IMR-90 (cell line): ENCODE measurements at regions not wholly inside any gene's neighbourhood (a gene's known extent, or its start where the extent isn't known, plus 50 kb on each side); places are given as distances from the start of the nearest gene placed in this dataset.

Source experiments
- ATAC-seq: fragments of 200-7000 bp; cut with Tn5 transposase; 2 replicates; pipeline ENCODE4 v1.9.1; 2020; ENCODE audit warnings: low read depth, mild to moderate bottlenecking, moderate library complexity
- BruUV-seq: library from RNA; stranded (reverse); fragments of 400-500 nt; replicated peaks from 2 replicates; lab custom pipeline; 2021; lab: Mats Ljungman, UMichigan
- CTCF ChIA-PET: fragments of 300-600 bp; formaldehyde crosslinking; extraction: SDS; loops from one replicate; lab custom pipeline; 2021; ENCODE audit warnings: antibody characterized with exemption; lab: Yijun Ruan, JAX
- POLR2A ChIA-PET: fragments of 300-600 bp; sonication (Branson Sonifier 250); formaldehyde crosslinking; loops from one replicate; lab custom pipeline; 2022; ENCODE audit warnings: antibody characterized with exemption; ENCODE audit not compliant: unreplicated experiment; lab: Charles Lee
- DNase-seq: peaks from one replicate; pipeline ENCODE4 v3.0.0; 2013
- H2AFZ ChIP-seq: replicated peaks from 2 replicates; pipeline ENCODE3; 2013; ENCODE audit warnings: low read length, mild to moderate bottlenecking; ENCODE audit not compliant: poor library complexity
- H2AK5ac ChIP-seq: 2 replicates; pipeline ENCODE4 v1.6.1; 2013; ENCODE audit warnings: low read depth, low read length, inconsistent platforms
- H2AK9ac ChIP-seq: replicated peaks from 2 replicates; pipeline ENCODE3; 2013; ENCODE audit warnings: mild to moderate bottlenecking, low read depth, low read length, moderate library complexity; ENCODE audit not compliant: poor library complexity
- H2BK120ac ChIP-seq: 2 replicates; pipeline ENCODE4 v1.6.1; 2013; ENCODE audit warnings: low read depth, low read length, inconsistent platforms
- H2BK15ac ChIP-seq: 3 replicates; pipeline ENCODE4 v1.6.1; 2013; ENCODE audit warnings: low read depth, low read length, inconsistent platforms
- H2BK20ac ChIP-seq: 2 replicates; pipeline ENCODE4 v1.6.1; 2013; ENCODE audit warnings: low read depth, mild to moderate bottlenecking, inconsistent platforms, low read length, moderate library complexity
- H2BK5ac ChIP-seq: 2 replicates; pipeline ENCODE4 v1.6.1; 2013; ENCODE audit warnings: mild to moderate bottlenecking, low read depth, low read length, inconsistent platforms; ENCODE audit not compliant: poor library complexity, severe bottlenecking
- H3K14ac ChIP-seq: replicated peaks from 2 replicates; pipeline ENCODE4 v1.6.1; 2013; ENCODE audit warnings: low read depth, low read length, inconsistent platforms
- H3K18ac ChIP-seq: 2 replicates; pipeline ENCODE4 v1.6.1; 2013; ENCODE audit warnings: low read depth, low read length, control low read depth
- H3K23ac ChIP-seq: 2 replicates; pipeline ENCODE4 v1.6.1; 2013; ENCODE audit warnings: low read depth, low read length, inconsistent platforms
- H3K27ac ChIP-seq: 2 replicates; pipeline ENCODE4 v1.5.1; 2013; ENCODE audit warnings: mild to moderate bottlenecking, control low read depth, low read length; ENCODE audit not compliant: insufficient read depth
- H3K27me3 ChIP-seq: 2 replicates; pipeline ENCODE4 v1.6.1; 2013; ENCODE audit warnings: low read length; ENCODE audit not compliant: control insufficient read depth, insufficient read depth
- H3K36me3 ChIP-seq: 2 replicates; pipeline ENCODE4 v1.6.1; 2013; ENCODE audit warnings: low read length, mixed read lengths; ENCODE audit not compliant: control insufficient read depth, insufficient read depth
- H3K4ac ChIP-seq: 2 replicates; pipeline ENCODE4 v1.6.1; 2013; ENCODE audit warnings: low read depth, low read length, inconsistent platforms
- H3K4me1 ChIP-seq: 2 replicates; pipeline ENCODE4 v1.6.1; 2013; ENCODE audit warnings: low read length, mixed read lengths; ENCODE audit not compliant: control insufficient read depth, insufficient read depth
- H3K4me2 ChIP-seq: 2 replicates; pipeline ENCODE4 v1.6.1; 2013; ENCODE audit warnings: low read depth, mild to moderate bottlenecking, control low read depth, low read length, moderate library complexity
- H3K4me3 ChIP-seq: 2 replicates; pipeline ENCODE4 v1.5.1; 2013; ENCODE audit warnings: low read depth, mild to moderate bottlenecking, control low read depth, low read length, moderate library complexity; ENCODE audit not compliant: insufficient read depth
- H3K56ac ChIP-seq: 2 replicates; pipeline ENCODE4 v1.6.1; 2013; ENCODE audit warnings: low read length, inconsistent platforms; ENCODE audit not compliant: insufficient read depth; ENCODE audit errors: extremely low read depth
- H3K79me1 ChIP-seq, 2 experiments: 2 replicates each; pipeline ENCODE4 v1.6.1; 2013; ENCODE audit warnings: low read length in 2 of 2, inconsistent platforms in 1 of 2, low read depth in 1 of 2
- H3K9ac ChIP-seq: 2 replicates; pipeline ENCODE4 v1.6.1; 2013; ENCODE audit warnings: low read depth, low read length, control low read depth
- H3K9me1 ChIP-seq: 2 replicates; pipeline ENCODE4 v1.6.1; 2013; ENCODE audit warnings: low read length, inconsistent platforms; ENCODE audit not compliant: insufficient read depth
- H3K9me3 ChIP-seq: 2 replicates; pipeline ENCODE4 v1.6.1; 2013; ENCODE audit warnings: low read length; ENCODE audit not compliant: control insufficient read depth, insufficient read depth
- H4K20me1 ChIP-seq: 2 replicates; pipeline ENCODE4 v1.6.1; 2013; ENCODE audit warnings: low read length, inconsistent platforms; ENCODE audit not compliant: insufficient read depth
- H4K5ac ChIP-seq: 2 replicates; pipeline ENCODE4 v1.6.1; 2013; ENCODE audit warnings: mild to moderate bottlenecking, low read depth, low read length, control low read depth
- H4K8ac ChIP-seq, 2 experiments: 2 replicates each; pipeline ENCODE4 v1.6.1; 2013; ENCODE audit warnings: low read depth in 2 of 2, low read length in 2 of 2, control low read depth in 1 of 2, inconsistent platforms in 1 of 2
- H4K91ac ChIP-seq: 2 replicates; pipeline ENCODE4 v1.6.1; 2013; ENCODE audit warnings: low read depth, low read length, inconsistent platforms; ENCODE audit not compliant: insufficient read depth
- BHLHE40 ChIP-seq: fragments of 150-350 bp; IDR thresholded peaks from 2 replicates; pipeline ENCODE4 v1.6.1; 2016; ENCODE audit warnings: mild to moderate bottlenecking, low read depth, low read length
- CEBPB ChIP-seq: IDR thresholded peaks from 2 replicates; pipeline ENCODE4 v1.6.1; 2012; ENCODE audit warnings: low read depth, low read length, improper control_type of control experiment
- CHD1 ChIP-seq: IDR thresholded peaks from 2 replicates; pipeline ENCODE4 v1.6.1; 2012; ENCODE audit warnings: low read depth, low read length, improper control_type of control experiment
- MAFK ChIP-seq: IDR thresholded peaks from 2 replicates; pipeline ENCODE4 v1.6.1; 2012; ENCODE audit warnings: low read depth, low read length, improper control_type of control experiment
- MAZ ChIP-seq: IDR thresholded peaks from 2 replicates; pipeline ENCODE4 v1.6.1; 2012; ENCODE audit warnings: low read depth, mild to moderate bottlenecking, low read length, improper control_type of control experiment, moderate library complexity, borderline replicate concordance
- MXI1 ChIP-seq: IDR thresholded peaks from 2 replicates; pipeline ENCODE4 v1.6.1; 2012; ENCODE audit warnings: low read depth, mild to moderate bottlenecking, low read length, moderate library complexity, borderline replicate concordance
- NFE2L2 ChIP-seq: fragments of 150-350 bp; IDR thresholded peaks from 2 replicates; pipeline ENCODE4 v1.6.1; 2016; ENCODE audit warnings: low read depth, mild to moderate bottlenecking, low read length
- POLR2A ChIP-seq: IDR thresholded peaks from 2 replicates; pipeline ENCODE4 v1.6.1; 2012; ENCODE audit warnings: mild to moderate bottlenecking, low read depth, low read length
- RAD21 ChIP-seq: IDR thresholded peaks from 2 replicates; pipeline ENCODE4 v1.6.1; 2012; ENCODE audit warnings: low read length, improper control_type of control experiment
- RFX5 ChIP-seq: IDR thresholded peaks from 2 replicates; pipeline ENCODE4 v1.8.0; 2012; ENCODE audit warnings: low read depth, mild to moderate bottlenecking, low read length, moderate library complexity
- SMC3 ChIP-seq: fragments of 150-350 bp; IDR thresholded peaks from 2 replicates; pipeline ENCODE4 v1.6.1; 2016; ENCODE audit warnings: low read depth, mild to moderate bottlenecking, antibody characterized with exemption, low read length, moderate library complexity
- WGBS, 2 experiments: methylation state at CpG; one replicate each; pipeline versions ENCODE4 v1.1.5 to v1.1.7; 2013; ENCODE audit warnings: missing lambda C conversion rate in 2 of 2; ENCODE audit not compliant: insufficient read length in 1 of 2; ENCODE audit errors: extremely low coverage in 2 of 2; 5-methylcytosine and 5-hydroxymethylcytosine counted together
- dilution Hi-C: fragments of 300-500 bp; cut with HindIII; formaldehyde crosslinking; loops from one replicate; pipeline ENCODE4 v1.14.3; 2018; ENCODE audit warnings: low sequenced_read_pairs; ENCODE audit not compliant: unreplicated experiment
- in situ Hi-C: fragments of 300-500 bp; cut with MboI; formaldehyde crosslinking; loops from 3 replicates; pipeline ENCODE4 v1.14.3; 2019; ENCODE audit warnings: low sequenced_read_pairs, inconsistent platforms, mixed read lengths
- intact Hi-C: fragments of 100-400 bp; cut with micrococcal nuclease; formaldehyde crosslinking; loops from 2 replicates; pipeline ENCODE4 v1.10.0; 2022
- TF ChIP-seq, protein P1 (sequence below): conservative IDR thresholded peaks from 2 replicates; pipeline ENCODE4 v1.5.1; 2012; ENCODE audit warnings: mild to moderate bottlenecking, low read depth, low read length, improper control_type of control experiment
- TF ChIP-seq, protein P2 (sequence below): fragments of 150-350 bp; IDR thresholded peaks from 2 replicates; pipeline ENCODE4 v1.6.1; 2016; ENCODE audit warnings: low read depth, mild to moderate bottlenecking, low read length, moderate library complexity, borderline replicate concordance
- TF ChIP-seq, protein P3 (sequence below): fragments of 150-350 bp; IDR thresholded peaks from 2 replicates; pipeline ENCODE4 v1.6.1; 2017; ENCODE audit warnings: mild to moderate bottlenecking, antibody characterized with exemption, low read length, low read depth

DNA sequence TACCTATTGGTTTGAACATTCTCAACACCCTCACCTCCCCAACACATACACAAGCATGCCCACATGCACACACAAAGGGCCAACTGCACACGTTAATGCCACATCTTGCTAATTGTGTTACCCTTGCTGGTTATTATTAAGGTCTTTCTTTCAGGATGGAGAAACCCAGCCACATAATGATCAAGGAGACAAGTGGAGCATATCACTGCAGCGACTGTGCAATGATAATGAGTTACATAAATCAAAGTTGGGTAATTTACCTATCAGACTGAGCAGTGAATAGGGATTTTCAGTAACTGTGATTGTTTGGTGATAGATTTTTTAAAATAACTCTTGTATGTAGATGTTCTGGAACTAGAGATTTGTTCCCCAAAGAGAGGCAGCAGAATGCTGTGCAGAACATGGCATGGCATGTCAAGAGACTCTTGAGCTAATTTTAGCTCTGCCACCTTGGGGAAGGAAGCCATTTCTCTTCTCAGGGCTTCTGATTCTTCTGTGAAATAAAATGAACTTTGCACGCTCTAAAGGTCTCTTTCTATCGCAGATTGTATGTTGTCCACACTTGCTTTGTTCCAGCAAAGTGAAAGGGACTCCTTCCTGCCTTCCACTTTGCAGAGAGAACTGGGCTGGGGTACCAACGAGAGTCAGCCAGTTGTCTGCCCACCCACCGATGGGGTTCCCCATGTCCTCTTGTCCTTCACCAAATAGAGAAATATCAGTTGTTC is 126.0 kb upstream of the CAMK1G start:
- Histone ChIP-seq H4K20me1 (no peaks in the 10 kb centered on the region), H4K91ac (no peak overlapping the region), H2AFZ (no peak overlapping the region), H3K79me1 (no peaks in the 10 kb centered on the region), H3K27me3 (no peaks in the 10 kb centered on the region), H4K5ac (no peak overlapping the region), H3K36me3 (no peaks in the 10 kb centered on the region), H4K8ac (no peak overlapping the region), H3K23ac (no peak overlapping the region), H2BK120ac (no peak overlapping the region), H3K4me2 (no peak overlapping the region), H2AK9ac (no peak overlapping the region), H2BK15ac (no peak overlapping the region), H3K9me3 (no peaks in the 10 kb centered on the region), H3K9ac (no peak overlapping the region), H2BK5ac (no peak overlapping the region), H3K4me3 (no peak overlapping the region), H3K27ac (no peak overlapping the region), H3K4ac (no peak overlapping the region), H3K4me1 (no peaks in the 10 kb centered on the region), H3K18ac (no peak overlapping the region), H2BK20ac (no peak overlapping the region), H2AK5ac (no peak overlapping the region), H3K14ac (no peak overlapping the region), H3K56ac (no peak overlapping the region), H3K9me1 (no peaks in the 10 kb centered on the region)
- WGBS, 2 experiments, result 53% methylated on average over 3 of the region's 6 CpGs; no CpG with 5 or more reads in 1 of the 2 experiments
- ATAC-seq (no peak), DNase-seq (no peak)
- ChIA-PET CTCF (no interaction called here), POLR2A (no interaction called here)
- dilution Hi-C loops (no loop called here), in situ Hi-C loops (no loop called here), intact Hi-C loops (no loop called here)
- no TSS peak for BruUV-seq
- TF ChIP-seq CHD1 (no peak), RAD21 (no peak), NFE2L2 (no peak), BHLHE40 (no peak), MAZ (no peak), MXI1 (no peak), SMC3 (no peak), RFX5 (no peak), CEBPB (no peak), MAFK (no peak), POLR2A (no peak)
- TF ChIP-seq, protein P1, sequence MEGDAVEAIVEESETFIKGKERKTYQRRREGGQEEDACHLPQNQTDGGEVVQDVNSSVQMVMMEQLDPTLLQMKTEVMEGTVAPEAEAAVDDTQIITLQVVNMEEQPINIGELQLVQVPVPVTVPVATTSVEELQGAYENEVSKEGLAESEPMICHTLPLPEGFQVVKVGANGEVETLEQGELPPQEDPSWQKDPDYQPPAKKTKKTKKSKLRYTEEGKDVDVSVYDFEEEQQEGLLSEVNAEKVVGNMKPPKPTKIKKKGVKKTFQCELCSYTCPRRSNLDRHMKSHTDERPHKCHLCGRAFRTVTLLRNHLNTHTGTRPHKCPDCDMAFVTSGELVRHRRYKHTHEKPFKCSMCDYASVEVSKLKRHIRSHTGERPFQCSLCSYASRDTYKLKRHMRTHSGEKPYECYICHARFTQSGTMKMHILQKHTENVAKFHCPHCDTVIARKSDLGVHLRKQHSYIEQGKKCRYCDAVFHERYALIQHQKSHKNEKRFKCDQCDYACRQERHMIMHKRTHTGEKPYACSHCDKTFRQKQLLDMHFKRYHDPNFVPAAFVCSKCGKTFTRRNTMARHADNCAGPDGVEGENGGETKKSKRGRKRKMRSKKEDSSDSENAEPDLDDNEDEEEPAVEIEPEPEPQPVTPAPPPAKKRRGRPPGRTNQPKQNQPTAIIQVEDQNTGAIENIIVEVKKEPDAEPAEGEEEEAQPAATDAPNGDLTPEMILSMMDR, result no peak
- TF ChIP-seq, protein P2, sequence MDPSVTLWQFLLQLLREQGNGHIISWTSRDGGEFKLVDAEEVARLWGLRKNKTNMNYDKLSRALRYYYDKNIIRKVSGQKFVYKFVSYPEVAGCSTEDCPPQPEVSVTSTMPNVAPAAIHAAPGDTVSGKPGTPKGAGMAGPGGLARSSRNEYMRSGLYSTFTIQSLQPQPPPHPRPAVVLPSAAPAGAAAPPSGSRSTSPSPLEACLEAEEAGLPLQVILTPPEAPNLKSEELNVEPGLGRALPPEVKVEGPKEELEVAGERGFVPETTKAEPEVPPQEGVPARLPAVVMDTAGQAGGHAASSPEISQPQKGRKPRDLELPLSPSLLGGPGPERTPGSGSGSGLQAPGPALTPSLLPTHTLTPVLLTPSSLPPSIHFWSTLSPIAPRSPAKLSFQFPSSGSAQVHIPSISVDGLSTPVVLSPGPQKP, result no peak
- TF ChIP-seq, protein P3, sequence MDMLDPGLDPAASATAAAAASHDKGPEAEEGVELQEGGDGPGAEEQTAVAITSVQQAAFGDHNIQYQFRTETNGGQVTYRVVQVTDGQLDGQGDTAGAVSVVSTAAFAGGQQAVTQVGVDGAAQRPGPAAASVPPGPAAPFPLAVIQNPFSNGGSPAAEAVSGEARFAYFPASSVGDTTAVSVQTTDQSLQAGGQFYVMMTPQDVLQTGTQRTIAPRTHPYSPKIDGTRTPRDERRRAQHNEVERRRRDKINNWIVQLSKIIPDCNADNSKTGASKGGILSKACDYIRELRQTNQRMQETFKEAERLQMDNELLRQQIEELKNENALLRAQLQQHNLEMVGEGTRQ, result no peak
